ENCODE measurements at regions not wholly inside any gene's neighbourhood (a gene's known extent, or its start where the extent isn't known, plus 50 kb on each side); places are given as distances from the start of the nearest gene placed in this dataset.

- Histone ChIP-seq H4K20me1 (ENCODE audit: control insufficient read depth, insufficient read depth, insufficient read length) (no peaks in the 10 kb centered on the region), H4K8ac (replicated peaks; ENCODE audit: insufficient read length, low read depth, low read length) (no peak overlapping the region), H3K4ac (ENCODE audit: low read depth, low read length) (no peak overlapping the region), H3K14ac (ENCODE audit: insufficient read depth, low read length) (no peak overlapping the region), H3K9me3 (ENCODE audit: control insufficient read depth, low read depth, low read length) (no peaks in the 10 kb centered on the region), H2BK5ac (ENCODE audit: insufficient read length, low read length) (no peak overlapping the region), H3K79me1 (ENCODE audit: insufficient read depth, low read depth, low read length, poor library complexity, severe bottlenecking) (no peaks in the 10 kb centered on the region), H4K91ac (ENCODE audit: insufficient read length, low read depth, low read length) (no peak overlapping the region), H2BK20ac (ENCODE audit: low read depth, low read length, poor library complexity, severe bottlenecking) (no peak overlapping the region), H2BK12ac (ENCODE audit: insufficient read length, low read depth, low read length) (no peak overlapping the region), H3T11ph (ENCODE audit: low read length) (no peak overlapping the region), H3K23ac (ENCODE audit: insufficient read length, low read depth, low read length) (no peak overlapping the region), H2AK5ac (ENCODE audit: insufficient read length, low read length) (no peak overlapping the region), H3K4me2 (ENCODE audit: insufficient read depth, insufficient read length, low read length) (no peak overlapping the region), H3K27me3 (ENCODE audit: insufficient read depth, low read length) (no peaks in the 10 kb centered on the region), H3K4me1 (ENCODE audit: insufficient read depth, low read length) (peaks cover 4% of the 10 kb centered on the region; the same call in 1 of the 2 replicates), H2BK15ac (ENCODE audit: low read depth, low read length) (no peak overlapping the region), H3K18ac (ENCODE audit: insufficient read length, low read depth, low read length) (no peak overlapping the region), H3K56ac (ENCODE audit: insufficient read length, low read depth, low read length) (no peak overlapping the region), H4K5ac (ENCODE audit: insufficient read length, low read depth, low read length) (no peak overlapping the region), H2BK120ac (ENCODE audit: low read depth, low read length, poor library complexity, severe bottlenecking) (no peak overlapping the region), H2AFZ (ENCODE audit: low read length) (no peak overlapping the region), H3K27ac (ENCODE audit: insufficient read length, low read depth, low read length) (no peak overlapping the region), H3K23me2 (ENCODE audit: insufficient read length, low read depth, low read length, poor library complexity, severe bottlenecking) (peaks cover 2% of the 10 kb centered on the region), H3K79me2 (ENCODE audit: insufficient read depth, low read length) (no peaks in the 10 kb centered on the region), H3K9ac (ENCODE audit: extremely low read depth, insufficient read length, low read length) (no peak overlapping the region)
- Mint-ChIP-seq H3K4me3 (no peak overlapping the region; a peak in 1 of 5 replicates), H3K4me1 (peaks cover 52 to 57% of the 10 kb centered on the region in 2 experiments), H3K27me3 (ENCODE audit: low read depth) (no peaks in the 10 kb centered on the region; the same call in none of the 2 replicates), H3K9me3 (no peaks in the 10 kb centered on the region), H3K27ac (peak overlapping the region in 1 of 3 experiments; percentile 91; a peak in 1 of 7 replicates), H3K36me3 (ENCODE audit: insufficient read depth in 1 of 3, low read depth in 3 of 3) (no peaks in the 10 kb centered on the region)
- WGBS (ENCODE audit: extremely low coverage, insufficient read length, low lambda C conversion rate), result no CpG with 5 or more reads among the region's 5 CpGs
- TF ChIP-seq, protein P1, sequence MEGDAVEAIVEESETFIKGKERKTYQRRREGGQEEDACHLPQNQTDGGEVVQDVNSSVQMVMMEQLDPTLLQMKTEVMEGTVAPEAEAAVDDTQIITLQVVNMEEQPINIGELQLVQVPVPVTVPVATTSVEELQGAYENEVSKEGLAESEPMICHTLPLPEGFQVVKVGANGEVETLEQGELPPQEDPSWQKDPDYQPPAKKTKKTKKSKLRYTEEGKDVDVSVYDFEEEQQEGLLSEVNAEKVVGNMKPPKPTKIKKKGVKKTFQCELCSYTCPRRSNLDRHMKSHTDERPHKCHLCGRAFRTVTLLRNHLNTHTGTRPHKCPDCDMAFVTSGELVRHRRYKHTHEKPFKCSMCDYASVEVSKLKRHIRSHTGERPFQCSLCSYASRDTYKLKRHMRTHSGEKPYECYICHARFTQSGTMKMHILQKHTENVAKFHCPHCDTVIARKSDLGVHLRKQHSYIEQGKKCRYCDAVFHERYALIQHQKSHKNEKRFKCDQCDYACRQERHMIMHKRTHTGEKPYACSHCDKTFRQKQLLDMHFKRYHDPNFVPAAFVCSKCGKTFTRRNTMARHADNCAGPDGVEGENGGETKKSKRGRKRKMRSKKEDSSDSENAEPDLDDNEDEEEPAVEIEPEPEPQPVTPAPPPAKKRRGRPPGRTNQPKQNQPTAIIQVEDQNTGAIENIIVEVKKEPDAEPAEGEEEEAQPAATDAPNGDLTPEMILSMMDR (conservative IDR thresholded peaks at IDR 0.05), result peak; percentile 74
- DNase-seq, result peak; percentile 78
These were observed 94.0 kb downstream of the MYCN start for GRCh38 chr2:16034151-16034974.

Data from H9 (cell line).